NB4 (cell line): ENCODE measurements at regions not wholly inside any gene's neighbourhood (a gene's known extent, or its start where the extent isn't known, plus 50 kb on each side); places are given as distances from the start of the nearest gene placed in this dataset.

Source experiments
- DNase-seq: peaks from one replicate; pipeline ENCODE4 v3.0.0; 2010; ENCODE audit warnings: low read depth
- H3K4me3 ChIP-seq: one replicate; pipeline ENCODE4 v1.5.1; 2011; ENCODE audit warnings: mild to moderate bottlenecking, low read depth, low read length, moderate library complexity
- CTCF ChIP-seq: IDR thresholded peaks from one replicate; pipeline ENCODE4 v1.5.1; 2012; ENCODE audit warnings: low read depth, low read length
- MYC ChIP-seq: IDR thresholded peaks from 2 replicates; pipeline ENCODE4 v1.6.1; 2011; ENCODE audit warnings: low read depth, low read length
- POLR2A ChIP-seq: IDR thresholded peaks from 2 replicates; pipeline ENCODE4 v1.6.1; 2011; ENCODE audit warnings: mild to moderate bottlenecking; ENCODE audit not compliant: insufficient read length; ENCODE audit errors: extremely low read depth
- TF ChIP-seq, protein P1 (sequence below): IDR thresholded peaks from 2 replicates; pipeline ENCODE4 v1.6.1; 2011; ENCODE audit warnings: low read depth, low read length

GRCh38 chr18:55794288-55795052, 206.5 kb upstream of the TCF4 start:
- no peak overlapping the region for H3K4me3 ChIP-seq
- DNase-seq, result no peak
- TF ChIP-seq CTCF, result no peak
- TF ChIP-seq POLR2A, result no peak
- no peak for TF ChIP-seq MYC
- TF ChIP-seq, protein P1, sequence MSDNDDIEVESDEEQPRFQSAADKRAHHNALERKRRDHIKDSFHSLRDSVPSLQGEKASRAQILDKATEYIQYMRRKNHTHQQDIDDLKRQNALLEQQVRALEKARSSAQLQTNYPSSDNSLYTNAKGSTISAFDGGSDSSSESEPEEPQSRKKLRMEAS, result no peak

GRCh38 chr18:55790296-55790695, 202.3 kb upstream of the TCF4 start:
- TF ChIP-seq, protein P1, result no peak
- no peak for TF ChIP-seq MYC
- no peak for TF ChIP-seq POLR2A
- TF ChIP-seq CTCF, result no peak
- H3K4me3 ChIP-seq, result no peak overlapping the region
- no peak for DNase-seq

- TF ChIP-seq MYC, result no peak
- no peak for TF ChIP-seq CTCF
- no peak for TF ChIP-seq POLR2A
- TF ChIP-seq, protein P1, result no peak
- DNase-seq, result no peak
- no peak overlapping the region for H3K4me3 ChIP-seq
These were observed 199.6 kb upstream of the TCF4 start for GRCh38 chr18:55787536-55788073.

GRCh38 chr18:55786651-55787272, 198.8 kb upstream of the TCF4 start:
- no peak for DNase-seq
- TF ChIP-seq MYC, result no peak
- TF ChIP-seq, protein P1, result no peak
- no peak for TF ChIP-seq POLR2A
- TF ChIP-seq CTCF, result no peak
- H3K4me3 ChIP-seq, result no peak overlapping the region

- DNase-seq, result no peak
- no peak for TF ChIP-seq MYC
- TF ChIP-seq CTCF, result no peak
- TF ChIP-seq, protein P1, result no peak
- TF ChIP-seq POLR2A, result no peak
- no peak overlapping the region for H3K4me3 ChIP-seq
These were observed 195.9 kb upstream of the TCF4 start for GRCh38 chr18:55783921-55784320.
